ENCODE measurements at regions not wholly inside any gene's neighbourhood (a gene's known extent, or its start where the extent isn't known, plus 50 kb on each side); places are given as distances from the start of the nearest gene placed in this dataset.

GRCh38 chr2:129375632-129376425, 603.6 kb upstream of the RAB6C start:
- intact Hi-C loops (cut with micrococcal nuclease; ENCODE audit: unreplicated experiment) = no loop called here
- Histone ChIP-seq H3K4me1 (ENCODE audit: insufficient read depth, low read length, poor library complexity, severe bottlenecking) (no peaks in the 10 kb centered on the region), H3K27me3 (replicated peaks; ENCODE audit: insufficient read depth, low read depth, low read length, poor library complexity) (no peaks in the 10 kb centered on the region), H3K36me3 (ENCODE audit: insufficient read depth, low read length, poor library complexity, severe bottlenecking) (no peaks in the 10 kb centered on the region), H3K27ac (ENCODE audit: low read depth, low read length, poor library complexity, severe bottlenecking) (no peak overlapping the region), H3K4me3 (ENCODE audit: low read depth, low read length, poor library complexity, severe bottlenecking) (no peak overlapping the region), H3K9me3 (ENCODE audit: low read depth, low read length, poor library complexity, severe bottlenecking) (no peaks in the 10 kb centered on the region)
- no TSS peak for BruUV-seq (replicated peaks)
- CTCF ChIA-PET = no interaction called here
- no peak for TF ChIP-seq EZH2 (IDR thresholded peaks at IDR 0.05; ENCODE audit: borderline replicate concordance, low read depth, low read length, poor library complexity, severe bottlenecking)
- no peak for TF ChIP-seq CTCF (conservative IDR thresholded peaks at IDR 0.05; ENCODE audit: low read depth, low read length)
- DNase-seq (ENCODE audit: low spot score) = no peak
- POLR2A ChIA-PET (ENCODE audit: low non-redundant PET) = no interaction called here

- no peak for TF ChIP-seq CTCF (conservative IDR thresholded peaks at IDR 0.05; ENCODE audit: low read depth, low read length)
- no peak for TF ChIP-seq EZH2 (IDR thresholded peaks at IDR 0.05; ENCODE audit: borderline replicate concordance, low read depth, low read length, poor library complexity, severe bottlenecking)
- DNase-seq (ENCODE audit: low spot score) = no peak
- intact Hi-C loops (cut with micrococcal nuclease; ENCODE audit: unreplicated experiment) = no loop called here
- no peaks in the 10 kb centered on the region for H3K4me1 ChIP-seq (ENCODE audit: insufficient read depth, low read length, poor library complexity, severe bottlenecking)
- no TSS peak for BruUV-seq (replicated peaks)
- no peaks in the 10 kb centered on the region for H3K27me3 ChIP-seq (replicated peaks; ENCODE audit: insufficient read depth, low read depth, low read length, poor library complexity)
- CTCF ChIA-PET = no interaction called here
- no peaks in the 10 kb centered on the region for H3K36me3 ChIP-seq (ENCODE audit: insufficient read depth, low read length, poor library complexity, severe bottlenecking)
- H3K9me3 ChIP-seq (ENCODE audit: low read depth, low read length, poor library complexity, severe bottlenecking) = peaks cover 4% of the 10 kb centered on the region
- POLR2A ChIA-PET (ENCODE audit: low non-redundant PET) = no interaction called here
- no peak overlapping the region for H3K4me3 ChIP-seq (ENCODE audit: low read depth, low read length, poor library complexity, severe bottlenecking)
- H3K27ac ChIP-seq (ENCODE audit: low read depth, low read length, poor library complexity, severe bottlenecking) = no peak overlapping the region
These were observed 602.9 kb upstream of the RAB6C start for GRCh38 chr2:129376426-129377077.

- ChIA-PET POLR2A (ENCODE audit: low non-redundant PET) (interaction anchor here (0.6 kb wide), 1 partner anchor 285 kb away, joined by 3 read pairs; no protein-coding TSS in a partner anchor), CTCF (no interaction called here)
- no peaks in the 10 kb centered on the region for H3K27me3 ChIP-seq (replicated peaks; ENCODE audit: insufficient read depth, low read depth, low read length, poor library complexity)
- no TSS peak for BruUV-seq (replicated peaks)
- H3K36me3 ChIP-seq (ENCODE audit: insufficient read depth, low read length, poor library complexity, severe bottlenecking) = no peaks in the 10 kb centered on the region
- no peak for DNase-seq (ENCODE audit: low spot score)
- no peak overlapping the region for H3K27ac ChIP-seq (ENCODE audit: low read depth, low read length, poor library complexity, severe bottlenecking)
- H3K4me1 ChIP-seq (ENCODE audit: insufficient read depth, low read length, poor library complexity, severe bottlenecking) = no peaks in the 10 kb centered on the region
- TF ChIP-seq CTCF (conservative IDR thresholded peaks at IDR 0.05; ENCODE audit: low read depth, low read length) = no peak
- TF ChIP-seq EZH2 (IDR thresholded peaks at IDR 0.05; ENCODE audit: borderline replicate concordance, low read depth, low read length, poor library complexity, severe bottlenecking) = no peak
- H3K9me3 ChIP-seq (ENCODE audit: low read depth, low read length, poor library complexity, severe bottlenecking) = peaks cover 10% of the 10 kb centered on the region
- intact Hi-C loops (cut with micrococcal nuclease; ENCODE audit: unreplicated experiment) = no loop called here
- H3K4me3 ChIP-seq (ENCODE audit: low read depth, low read length, poor library complexity, severe bottlenecking) = no peak overlapping the region
These were observed 602.4 kb upstream of the RAB6C start for GRCh38 chr2:129377078-129377469.

Data from A673 (cell line).